Posterior cingulate gyrus (tissue), 11 donors: ENCODE measurements at regions not wholly inside any gene's neighbourhood (a gene's known extent, or its start where the extent isn't known, plus 50 kb on each side); places are given as distances from the start of the nearest gene placed in this dataset.
"Not testable (repeated sequence)": the region's sequence is repeated elsewhere in the genome, so short reads cannot be mapped to it uniquely, and the experiment has no call there.

Experiments
- DNase-seq, 10 donors: peaks; one replicate each; pipeline versions ENCODE4 v3.0.0 to v3.0.0-alpha.2; 2020 to 2021; ENCODE audit warnings: mixed read lengths in 3 of 10
- intact Hi-C: fragments of 100-400 bp; cut with DNase I; formaldehyde crosslinking; loops from one replicate; pipeline ENCODE4 v1.15.1; 2023

DNA sequence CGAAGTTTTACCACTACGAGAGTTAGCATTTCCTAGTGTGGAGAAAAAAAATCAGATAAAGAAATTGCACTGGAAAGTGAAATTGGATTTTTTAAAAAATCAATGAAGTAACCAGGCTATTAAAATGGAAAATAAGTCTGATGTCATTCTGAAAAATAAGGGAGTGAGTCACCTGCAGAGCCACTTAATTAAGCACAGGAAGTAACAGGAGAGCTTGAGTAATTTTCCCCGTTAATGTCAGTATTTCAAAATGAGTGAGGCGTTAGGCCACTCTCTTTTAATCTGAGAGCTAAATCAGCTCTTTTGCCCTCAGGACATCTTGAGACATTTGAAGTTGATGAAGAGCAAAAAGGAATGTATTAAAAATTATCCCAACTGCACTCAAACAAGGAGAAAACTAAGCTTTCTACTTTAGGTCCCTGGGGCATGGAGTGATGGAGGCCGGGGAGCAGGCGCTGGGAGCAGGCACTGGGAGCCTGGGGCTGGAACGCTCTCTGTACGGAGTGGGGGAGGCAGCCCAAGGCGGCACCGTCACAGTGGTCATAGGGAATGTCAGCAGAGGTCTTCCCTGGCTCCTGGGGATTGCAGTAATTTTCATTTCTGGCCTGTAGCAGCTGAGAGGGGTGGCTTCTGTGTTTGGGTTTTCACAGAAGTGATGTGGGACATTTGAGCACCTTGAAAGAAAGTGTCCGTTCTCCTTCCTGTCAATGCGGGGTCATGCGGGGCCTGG is 194.6 kb downstream of the BCL2L11 start:
- intact Hi-C loops: not testable (repeated sequence)
- peak in 2 of 10 donors; percentile 39 to 51 for DNase-seq

DNA sequence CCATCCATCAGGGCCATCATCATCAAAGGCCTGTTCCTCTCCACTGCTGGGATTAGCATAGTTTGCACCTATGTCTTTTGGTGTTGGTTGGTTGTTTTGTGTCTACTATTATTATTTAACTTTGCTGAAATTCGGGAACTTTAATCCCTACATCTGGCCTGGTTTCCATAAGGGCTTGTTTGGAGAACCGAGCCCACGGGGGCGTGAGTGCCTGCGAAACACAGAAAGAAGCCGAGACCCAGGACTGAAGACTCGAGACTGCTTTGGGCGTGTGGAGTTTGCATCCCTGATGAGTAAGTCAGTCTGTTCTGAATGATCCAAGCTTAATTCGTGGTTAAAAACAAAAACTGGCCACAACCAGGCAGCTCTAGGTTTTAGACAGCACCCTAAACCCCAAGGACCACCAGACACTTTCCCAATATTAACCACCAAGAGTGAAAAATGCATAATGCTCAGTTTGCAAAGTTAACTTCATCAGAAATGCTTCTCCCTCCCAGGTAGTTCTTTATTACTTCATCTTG is 195.6 kb downstream of the BCL2L11 start:
- DNase-seq, intact Hi-C loops: not testable (repeated sequence)

DNA sequence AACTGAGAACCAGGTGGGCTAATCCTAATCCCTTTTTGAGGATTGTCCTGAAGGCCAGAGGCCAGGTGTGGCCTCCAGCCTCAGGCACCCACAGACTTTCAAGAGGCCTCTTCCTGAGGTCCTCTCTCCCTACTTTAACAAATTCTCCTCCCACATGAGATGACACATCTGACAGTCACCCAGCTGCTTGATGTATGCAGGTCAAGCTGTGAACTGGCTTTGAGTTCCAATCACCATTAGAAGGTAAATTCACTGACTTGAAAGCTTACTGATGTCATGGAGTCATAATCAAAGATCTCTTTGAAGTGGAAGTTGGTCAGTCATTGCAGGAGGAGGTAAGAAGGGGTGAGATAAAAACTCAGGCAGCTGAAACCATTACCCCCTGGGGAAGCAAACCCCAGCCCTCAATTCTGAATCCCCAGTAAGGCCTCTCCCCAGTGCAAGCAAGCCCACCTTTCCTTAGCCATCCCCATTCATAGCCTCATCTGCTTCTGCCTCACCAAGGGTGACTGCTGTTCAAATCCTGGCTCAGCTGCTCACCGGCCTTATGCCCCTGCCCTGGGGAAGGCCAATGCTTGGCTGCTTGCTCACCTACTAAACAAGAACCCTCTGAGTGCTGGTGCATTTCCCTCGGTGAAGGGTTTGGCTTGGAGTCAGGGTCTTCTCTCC is 196.3 kb downstream of the BCL2L11 start:
- peak in 1 of 10 donors; percentile 24 for DNase-seq
- intact Hi-C loops: not testable (repeated sequence)

DNA sequence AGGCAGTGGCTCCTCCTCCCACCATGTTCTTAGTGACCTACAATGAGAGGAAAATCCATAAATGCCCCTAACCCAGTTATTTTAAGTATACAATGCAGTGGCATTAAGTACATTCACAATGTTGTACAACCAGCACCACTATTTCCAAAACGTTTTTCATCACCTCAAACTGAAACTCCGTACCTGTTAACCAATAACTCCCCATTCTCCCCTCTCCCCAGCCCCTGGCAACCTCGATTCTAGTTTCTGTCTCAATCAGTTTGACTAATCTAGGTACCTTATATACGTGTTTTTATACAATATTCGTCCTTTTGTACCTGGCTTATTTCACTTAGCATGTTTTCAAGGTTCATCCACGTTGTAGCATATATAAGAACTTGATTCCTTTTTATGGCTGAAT is 198.8 kb downstream of the BCL2L11 start:
- intact Hi-C loops, DNase-seq: not testable (repeated sequence)

DNA sequence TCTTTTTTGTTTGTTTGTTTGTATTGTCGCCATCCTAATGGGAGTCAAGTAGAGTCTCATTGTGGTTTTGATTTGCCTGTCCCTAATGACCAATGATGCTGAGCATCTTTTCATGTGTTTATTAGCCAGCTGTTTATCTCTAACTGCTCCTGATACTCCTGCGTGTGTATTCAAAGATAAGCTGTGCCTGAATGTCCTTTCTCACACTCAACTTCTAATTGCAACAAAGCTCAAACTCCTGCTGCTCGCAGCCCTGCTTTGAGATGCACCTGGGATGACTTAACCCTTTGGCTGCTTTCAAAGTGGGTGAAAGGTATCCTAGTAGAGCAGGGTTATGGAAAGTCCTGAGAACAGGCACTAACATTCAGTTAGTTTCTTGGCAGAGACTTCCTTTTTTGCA is 199.6 kb downstream of the BCL2L11 start:
- DNase-seq, intact Hi-C loops: not testable (repeated sequence)

DNA sequence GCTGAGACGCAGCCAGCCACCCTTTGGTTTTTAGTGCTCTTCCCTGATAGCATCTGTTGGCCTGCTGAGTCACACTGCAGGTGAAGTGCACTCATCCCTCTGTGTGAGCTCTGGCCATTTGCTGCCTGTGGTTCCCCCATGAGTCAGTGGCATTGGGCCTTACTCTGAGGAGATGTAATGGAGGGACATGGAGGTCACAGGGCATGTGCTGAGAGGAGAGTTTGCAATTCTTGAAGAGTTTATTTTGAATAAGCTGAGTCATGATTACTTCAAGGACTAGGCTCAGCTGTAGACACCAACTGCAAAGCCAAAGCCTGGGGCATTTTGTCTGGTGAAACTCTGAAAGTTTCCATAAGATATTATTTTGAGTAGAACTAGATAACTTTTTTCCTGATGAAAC is 200.3 kb downstream of the BCL2L11 start:
- peak in 1 of 10 donors; percentile 8 for DNase-seq
- intact Hi-C loops: not testable (repeated sequence)

DNA sequence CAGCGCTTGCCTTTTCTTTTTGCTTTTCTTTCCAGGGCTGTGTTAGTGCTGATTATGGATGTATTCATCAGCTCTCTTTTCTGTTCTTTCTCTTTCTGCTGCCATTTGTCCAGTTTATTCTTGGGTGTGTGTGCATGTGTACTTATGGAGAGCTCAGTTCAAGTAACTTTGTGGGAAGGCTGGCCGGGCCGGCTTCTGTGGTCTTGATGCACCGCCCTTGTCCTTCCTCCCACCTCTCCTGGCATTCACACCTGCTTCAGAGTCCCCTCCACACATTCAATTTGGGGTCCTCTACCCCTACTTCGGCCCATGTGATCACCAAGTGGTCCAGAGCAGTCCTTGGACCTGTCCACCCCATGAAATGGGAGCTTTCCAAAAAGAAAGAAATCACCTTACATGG is 202.7 kb downstream of the BCL2L11 start:
- intact Hi-C loops: not testable (repeated sequence)
- peak in 2 of 10 donors; percentile 16 to 29 for DNase-seq

DNA sequence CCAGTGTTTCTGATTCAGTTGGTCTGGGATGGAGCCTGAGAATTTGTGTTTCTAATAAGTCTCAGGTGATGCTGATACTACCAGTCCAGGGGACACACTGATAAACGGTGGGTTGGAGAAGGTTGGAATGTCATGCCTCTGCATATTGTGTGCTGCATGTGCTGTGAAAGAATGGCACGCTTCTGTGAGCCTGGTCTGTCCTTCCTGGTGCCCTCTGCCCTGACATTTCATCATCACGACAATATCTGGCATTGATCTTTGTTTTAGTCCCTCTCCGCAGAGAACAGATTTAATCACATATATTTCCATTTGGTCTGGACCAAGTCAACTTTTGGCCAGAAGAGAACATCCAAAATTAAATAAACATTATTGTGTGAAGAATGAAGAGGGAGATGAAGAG is 207.0 kb downstream of the BCL2L11 start:
- DNase-seq, intact Hi-C loops: not testable (repeated sequence)

DNA sequence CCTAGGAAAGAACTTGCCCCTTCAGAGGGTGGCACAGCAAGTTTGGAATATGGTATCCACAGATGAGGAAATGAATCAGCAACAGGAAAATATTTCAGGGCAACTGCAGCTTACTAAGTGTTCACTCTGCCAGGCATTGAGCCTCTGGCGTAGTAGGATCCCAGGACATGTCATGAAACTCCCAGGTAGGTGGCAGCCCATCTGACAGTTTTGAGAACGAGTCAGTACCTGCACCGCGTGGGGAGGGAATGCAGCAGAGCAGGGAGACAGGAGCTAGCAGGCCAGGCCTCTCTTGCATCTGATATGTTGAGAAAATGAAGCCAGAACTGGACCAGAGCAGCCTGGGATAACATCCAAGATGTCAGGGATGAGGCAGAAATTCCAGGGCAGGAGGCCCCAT is 208.6 kb downstream of the BCL2L11 start:
- DNase-seq, intact Hi-C loops: not testable (repeated sequence)

DNA sequence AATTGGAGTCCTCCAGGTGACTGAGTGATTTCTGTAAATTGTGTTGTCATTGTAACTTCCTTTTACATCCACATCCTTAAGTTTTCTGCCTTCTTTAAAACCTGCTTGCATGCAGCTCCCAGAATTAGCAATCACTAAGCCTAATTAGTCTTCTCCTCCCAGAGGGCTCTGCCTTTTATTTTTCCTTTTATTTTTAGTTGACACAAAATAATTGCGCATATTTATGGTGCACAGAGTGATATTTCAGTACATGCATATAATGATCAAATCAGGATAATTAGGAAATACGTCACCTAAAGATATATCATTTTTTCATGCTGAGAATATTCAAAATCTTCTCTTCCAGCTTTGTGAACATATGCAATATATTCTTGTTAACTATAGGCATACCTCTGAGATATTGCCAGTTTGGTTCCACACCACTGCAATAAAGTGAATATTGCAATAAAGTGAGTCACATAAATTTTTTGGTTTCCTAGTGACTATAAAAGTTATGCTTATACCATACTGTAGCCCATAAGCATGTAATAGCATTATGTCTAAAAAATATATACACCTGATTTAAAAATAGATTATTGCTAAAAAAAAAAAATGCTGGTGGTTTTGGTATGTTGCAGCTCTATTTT is 210.5 kb downstream of the BCL2L11 start:
- intact Hi-C loops, DNase-seq: not testable (repeated sequence)

DNA sequence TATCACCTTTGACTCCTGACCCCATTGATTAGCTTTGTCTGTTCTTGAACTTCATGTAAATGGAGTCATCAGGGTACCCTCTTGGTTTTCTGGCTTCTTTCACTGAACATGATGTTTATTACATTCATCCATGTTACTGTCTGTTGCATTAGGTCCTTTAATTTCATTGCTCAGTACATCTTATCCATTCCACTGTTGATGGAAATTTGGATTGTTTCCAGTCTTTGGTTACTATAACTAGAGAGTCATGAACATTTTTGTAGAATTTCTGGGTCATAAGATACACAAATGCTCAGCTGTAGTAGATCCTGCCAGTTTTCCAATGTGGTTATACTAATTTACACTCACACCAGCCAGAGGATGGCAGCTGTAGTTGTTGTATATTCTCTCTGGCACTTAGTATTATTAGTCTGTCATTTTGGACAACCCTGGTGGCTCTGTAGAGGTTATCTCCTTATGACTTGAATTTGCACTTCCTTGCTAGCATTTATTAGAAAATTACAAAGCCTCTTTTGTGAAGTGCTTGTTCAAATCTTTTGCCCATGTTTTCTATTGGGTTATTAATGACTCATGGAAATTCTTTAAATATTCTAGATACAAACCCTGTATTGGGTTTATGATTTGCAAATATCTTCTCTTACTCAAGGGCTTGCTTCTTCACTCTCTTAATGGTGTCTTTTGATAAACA is 214.7 kb downstream of the BCL2L11 start:
- DNase-seq, intact Hi-C loops: not testable (repeated sequence)

DNA sequence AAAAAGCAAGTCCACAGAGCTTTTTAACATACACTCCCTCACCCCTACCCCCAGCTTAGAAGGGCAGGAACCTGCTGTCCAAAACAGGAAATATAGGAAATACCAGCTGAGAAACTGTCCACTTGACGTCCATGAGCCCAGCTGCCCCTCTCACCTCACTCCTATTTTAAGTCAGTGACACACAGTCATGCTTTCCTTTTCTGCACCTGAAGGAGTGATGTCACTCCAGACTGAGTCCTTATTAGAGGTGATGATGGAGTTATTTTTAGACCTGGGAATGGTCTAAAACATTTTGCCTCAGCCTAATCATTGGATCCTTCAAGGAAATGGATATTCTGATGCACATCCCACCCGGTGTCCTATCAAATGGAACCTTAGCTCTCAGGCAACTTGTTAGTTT is 217.8 kb downstream of the BCL2L11 start:
- intact Hi-C loops, DNase-seq: not testable (repeated sequence)

DNA sequence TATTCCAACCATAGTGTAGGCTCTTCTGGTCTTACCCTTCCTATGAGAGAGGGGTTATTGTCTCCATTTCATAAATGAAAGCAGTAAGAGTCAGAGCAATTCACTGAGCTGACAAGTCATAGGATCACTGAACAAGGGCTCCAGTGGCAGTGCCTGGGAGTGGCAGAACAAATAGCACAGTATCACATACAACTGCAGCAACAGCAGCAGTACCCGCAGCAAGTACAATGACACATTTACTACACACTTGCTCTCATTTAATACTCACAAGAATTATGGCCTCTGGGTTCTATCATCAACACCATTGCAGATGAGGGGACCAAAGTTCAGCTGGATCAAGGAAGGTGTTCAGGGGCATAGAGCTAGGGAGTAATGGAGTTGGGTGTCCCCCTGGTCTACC is 218.8 kb downstream of the BCL2L11 start:
- DNase-seq, intact Hi-C loops: not testable (repeated sequence)

DNA sequence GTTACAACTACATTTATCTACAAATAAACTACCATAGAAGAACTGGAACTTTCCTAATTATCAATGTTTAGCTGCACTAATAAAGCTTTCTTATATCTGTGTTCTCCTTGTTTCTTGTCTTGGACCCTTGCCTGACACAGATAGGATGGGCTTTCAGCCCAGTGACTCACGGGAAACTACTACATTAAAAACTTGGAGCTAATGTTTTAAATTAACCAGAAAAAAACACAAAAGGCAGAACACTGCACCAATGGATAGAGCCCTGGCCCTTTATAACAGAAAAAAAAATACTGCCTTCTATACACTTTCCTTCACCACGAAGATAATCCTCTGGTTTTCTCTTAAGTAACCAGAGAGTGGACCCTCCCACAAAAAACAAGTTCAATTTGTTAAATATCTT is 223.9 kb downstream of the BCL2L11 start:
- intact Hi-C loops, DNase-seq: not testable (repeated sequence)

DNA sequence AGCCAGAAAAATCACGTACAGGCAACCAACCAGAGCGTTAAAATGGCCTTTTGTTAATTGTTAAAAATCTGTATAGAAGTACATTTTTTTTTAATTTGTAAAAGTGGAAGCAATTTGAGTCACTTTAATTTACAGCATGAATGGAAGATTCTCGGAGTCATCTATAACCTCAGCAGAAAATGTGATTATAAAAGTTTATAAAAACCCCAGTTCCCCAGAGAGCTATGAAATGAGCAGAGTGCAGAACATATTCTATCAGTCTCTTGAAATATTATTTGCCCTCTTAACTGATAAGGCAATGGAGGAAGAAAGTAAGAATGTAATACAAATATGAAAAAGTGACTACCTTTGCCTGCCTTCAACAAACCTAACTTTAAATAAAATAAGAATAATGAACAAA is 224.7 kb downstream of the BCL2L11 start:
- intact Hi-C loops: not testable (repeated sequence)

DNA sequence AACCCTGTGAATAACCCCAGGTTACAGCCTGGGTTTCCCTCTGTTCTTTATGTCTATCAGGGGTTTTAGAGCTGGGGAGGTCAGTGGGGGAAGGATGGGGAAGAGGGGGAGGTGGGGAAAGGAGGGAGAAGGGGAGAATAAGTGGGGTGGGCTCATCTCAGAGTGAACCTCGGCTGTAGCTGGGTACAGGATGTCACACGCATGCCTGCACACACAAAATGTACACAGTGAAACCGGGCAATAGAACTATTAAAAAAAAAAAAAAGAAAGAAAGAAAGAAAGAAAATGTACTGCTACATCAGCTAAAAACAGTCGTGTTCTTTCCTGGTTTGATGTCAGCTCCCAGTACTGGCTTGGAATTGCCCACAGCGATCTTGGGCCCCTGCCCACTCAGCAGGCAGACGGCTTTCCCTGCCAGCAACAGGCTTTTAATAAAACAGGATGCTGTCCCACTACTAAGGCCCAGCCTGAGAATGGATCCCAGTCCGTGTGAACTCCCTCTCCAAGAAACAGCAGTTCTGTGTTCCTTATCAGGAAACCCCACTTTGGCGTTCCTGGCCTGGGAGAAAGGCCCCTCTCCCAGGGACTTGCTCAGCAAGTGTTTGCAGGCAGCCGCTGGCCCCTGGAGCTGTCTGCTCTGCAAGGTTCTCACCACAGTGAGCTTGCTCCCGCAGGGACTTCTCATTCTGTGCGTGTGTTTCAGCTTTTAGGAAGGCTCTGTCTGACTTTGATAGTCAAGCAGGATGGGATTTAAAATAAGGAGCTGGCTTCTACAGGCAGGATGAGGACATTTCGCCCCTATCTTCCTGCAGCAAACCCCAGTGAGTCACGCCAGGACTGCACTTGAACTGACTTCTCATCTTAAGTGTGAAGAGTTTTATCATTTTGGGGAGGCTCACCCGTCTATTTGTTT is 225.6 kb downstream of the BCL2L11 start:
- peak in 5 of 10 donors; percentile 19 to 83 (median 73) for DNase-seq
- intact Hi-C loops: not testable (repeated sequence)

More for the DNA sequence above, 224.7 kb downstream of the BCL2L11 start:
- not testable (repeated sequence) for DNase-seq

DNA sequence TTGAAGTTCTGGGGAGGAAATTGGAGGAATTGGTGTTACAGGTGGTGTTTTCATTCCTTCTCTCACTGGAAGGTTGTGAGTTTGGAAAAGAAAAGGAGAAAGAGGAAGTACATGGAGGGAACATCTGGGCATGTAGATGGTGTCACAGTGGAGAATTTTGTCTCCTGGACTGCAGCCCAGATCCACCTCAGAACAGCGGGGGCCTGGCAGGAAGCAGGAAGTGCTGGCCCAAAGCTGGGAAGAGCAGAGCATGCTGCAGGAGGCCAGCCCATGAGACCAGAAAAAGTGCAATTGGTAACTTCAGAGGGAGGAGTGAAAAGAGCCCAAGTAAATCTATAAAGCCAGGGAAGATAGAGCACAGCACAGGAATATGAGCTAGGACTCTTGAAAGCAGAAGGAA is 227.0 kb downstream of the BCL2L11 start:
- DNase-seq, intact Hi-C loops: not testable (repeated sequence)

DNA sequence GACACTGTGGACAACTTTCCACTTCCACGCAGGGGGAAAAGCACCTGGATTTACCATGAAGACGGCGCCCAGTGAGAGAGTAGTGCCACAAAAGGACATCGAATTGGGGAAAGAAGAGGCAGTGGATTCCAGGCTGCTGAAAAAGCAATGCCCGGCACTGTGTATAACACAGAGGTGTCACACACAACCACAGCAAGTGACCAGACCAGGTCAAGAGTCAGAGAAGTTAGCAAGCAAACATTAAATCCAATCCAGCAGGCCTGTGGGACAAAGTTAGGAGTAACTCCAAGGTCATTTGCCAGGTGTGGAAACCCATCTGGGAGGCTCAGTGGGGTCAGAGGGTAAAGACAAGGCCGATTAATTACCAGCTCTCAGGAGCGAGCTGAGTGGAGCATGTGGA is 227.6 kb downstream of the BCL2L11 start:
- intact Hi-C loops, DNase-seq: not testable (repeated sequence)
